ENCODE measurements at regions not wholly inside any gene's neighbourhood (a gene's known extent, or its start where the extent isn't known, plus 50 kb on each side); places are given as distances from the start of the nearest gene placed in this dataset.

DNA sequence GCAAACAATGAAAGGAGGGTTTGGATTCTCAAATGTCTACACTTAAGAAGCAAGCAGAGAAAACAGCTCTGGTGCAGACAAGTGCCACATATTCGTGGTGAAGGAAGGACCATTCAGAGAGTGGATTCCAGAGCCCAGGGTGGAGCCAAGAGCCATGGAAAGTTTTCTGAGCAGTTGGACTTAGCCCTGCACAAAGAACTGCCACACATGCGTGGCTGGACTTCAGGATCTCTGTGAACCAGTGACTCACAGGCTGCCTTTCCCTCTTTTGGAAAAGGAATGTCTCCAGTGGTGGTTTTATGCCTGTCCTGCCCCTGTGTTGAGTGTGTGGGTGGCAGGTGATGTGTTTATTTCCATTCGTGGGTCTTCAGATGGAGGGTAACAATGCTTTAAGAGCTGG lies 489.5 kb downstream of the CDH26 start (continued):
- TF ChIP-seq, protein P1, sequence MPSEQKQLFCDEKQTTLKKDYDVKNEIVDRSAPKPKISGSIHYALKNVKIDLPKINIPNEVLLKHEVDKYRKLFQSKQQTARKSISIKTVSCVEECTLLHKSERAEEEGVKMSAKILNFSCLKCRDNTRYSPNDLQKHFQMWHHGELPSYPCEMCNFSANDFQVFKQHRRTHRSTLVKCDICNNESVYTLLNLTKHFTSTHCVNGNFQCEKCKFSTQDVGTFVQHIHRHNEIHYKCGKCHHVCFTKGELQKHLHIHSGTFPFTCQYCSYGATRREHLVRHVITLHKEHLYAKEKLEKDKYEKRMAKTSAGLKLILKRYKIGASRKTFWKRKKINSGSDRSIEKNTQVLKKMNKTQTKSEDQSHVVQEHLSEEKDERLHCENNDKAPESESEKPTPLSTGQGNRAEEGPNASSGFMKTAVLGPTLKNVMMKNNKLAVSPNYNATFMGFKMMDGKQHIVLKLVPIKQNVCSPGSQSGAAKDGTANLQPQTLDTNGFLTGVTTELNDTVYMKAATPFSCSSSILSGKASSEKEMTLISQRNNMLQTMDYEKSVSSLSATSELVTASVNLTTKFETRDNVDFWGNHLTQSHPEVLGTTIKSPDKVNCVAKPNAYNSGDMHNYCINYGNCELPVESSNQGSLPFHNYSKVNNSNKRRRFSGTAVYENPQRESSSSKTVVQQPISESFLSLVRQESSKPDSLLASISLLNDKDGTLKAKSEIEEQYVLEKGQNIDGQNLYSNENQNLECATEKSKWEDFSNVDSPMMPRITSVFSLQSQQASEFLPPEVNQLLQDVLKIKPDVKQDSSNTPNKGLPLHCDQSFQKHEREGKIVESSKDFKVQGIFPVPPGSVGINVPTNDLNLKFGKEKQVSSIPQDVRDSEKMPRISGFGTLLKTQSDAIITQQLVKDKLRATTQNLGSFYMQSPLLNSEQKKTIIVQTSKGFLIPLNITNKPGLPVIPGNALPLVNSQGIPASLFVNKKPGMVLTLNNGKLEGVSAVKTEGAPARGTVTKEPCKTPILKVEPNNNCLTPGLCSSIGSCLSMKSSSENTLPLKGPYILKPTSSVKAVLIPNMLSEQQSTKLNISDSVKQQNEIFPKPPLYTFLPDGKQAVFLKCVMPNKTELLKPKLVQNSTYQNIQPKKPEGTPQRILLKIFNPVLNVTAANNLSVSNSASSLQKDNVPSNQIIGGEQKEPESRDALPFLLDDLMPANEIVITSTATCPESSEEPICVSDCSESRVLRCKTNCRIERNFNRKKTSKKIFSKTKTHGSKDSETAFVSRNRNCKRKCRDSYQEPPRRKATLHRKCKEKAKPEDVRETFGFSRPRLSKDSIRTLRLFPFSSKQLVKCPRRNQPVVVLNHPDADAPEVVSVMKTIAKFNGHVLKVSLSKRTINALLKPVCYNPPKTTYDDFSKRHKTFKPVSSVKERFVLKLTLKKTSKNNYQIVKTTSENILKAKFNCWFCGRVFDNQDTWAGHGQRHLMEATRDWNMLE (tag by site-specific recombination; conservative IDR thresholded peaks at IDR 0.05; ENCODE audit: low read depth) = no peak

DNA sequence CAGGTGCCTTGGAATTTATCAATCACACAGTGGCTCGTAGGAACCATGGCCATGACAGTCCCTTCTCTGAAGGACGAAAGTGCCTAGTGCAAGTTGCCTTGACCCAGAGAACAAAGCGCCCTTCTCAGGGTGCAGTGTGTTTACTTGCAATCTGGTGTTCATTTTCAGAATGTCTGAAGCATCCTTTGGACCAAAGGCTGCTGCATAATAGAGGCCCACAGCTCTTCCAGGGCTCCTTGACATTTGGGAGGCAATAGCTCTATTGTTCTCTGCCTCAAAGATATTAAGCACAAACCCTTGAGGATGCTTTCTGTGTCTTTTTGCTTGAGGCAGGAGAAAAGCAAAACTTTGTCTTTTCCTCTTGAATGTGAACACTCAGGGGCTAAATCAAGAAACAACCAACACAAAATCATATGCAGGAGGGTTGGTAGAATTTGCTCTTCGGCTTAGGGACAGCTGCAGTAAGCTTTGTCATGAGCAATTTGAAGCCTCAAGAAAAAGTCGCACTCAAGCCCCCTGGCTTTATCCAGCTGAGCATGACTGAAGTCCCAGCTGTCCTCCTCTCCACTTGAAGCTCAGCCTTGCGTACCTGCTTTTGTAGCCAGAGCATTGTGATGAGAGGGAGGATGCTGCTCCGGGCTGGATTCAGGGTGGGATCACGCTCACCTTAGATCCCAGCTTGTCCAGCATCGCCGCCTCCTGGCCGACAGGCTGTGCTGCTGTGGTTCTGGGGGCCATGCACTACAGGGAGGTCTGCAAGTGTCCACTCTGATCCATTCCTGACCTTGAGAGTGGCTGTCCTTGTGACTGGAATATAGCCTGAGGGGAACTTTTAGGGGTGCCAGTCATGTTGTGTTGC lies 495.4 kb downstream of the CDH26 start:
- H3K27ac ChIP-seq (ENCODE audit: extremely low read depth, low read depth, low read length) = no peak overlapping the region
- no peaks in the 10 kb centered on the region for H3K9me3 ChIP-seq (ENCODE audit: control insufficient read depth, insufficient read depth, low read depth, low read length)
- ChIA-PET CTCF (interaction anchor here (0.5 kb wide), 1 partner anchor 66 kb away, joined by 3 read pairs; no protein-coding TSS in a partner anchor), POLR2A (no interaction called here)
- H3K4me1 ChIP-seq (ENCODE audit: control insufficient read depth, insufficient read depth, low read length) = no peaks in the 10 kb centered on the region
- no peaks in the 10 kb centered on the region for H3K36me3 ChIP-seq (ENCODE audit: control insufficient read depth in 2 of 2, insufficient read depth in 1 of 2, low read length in 2 of 2)
- no peak overlapping the region for H3K4me3 ChIP-seq (ENCODE audit: low read depth, low read length)
- TF ChIP-seq, protein P2, sequence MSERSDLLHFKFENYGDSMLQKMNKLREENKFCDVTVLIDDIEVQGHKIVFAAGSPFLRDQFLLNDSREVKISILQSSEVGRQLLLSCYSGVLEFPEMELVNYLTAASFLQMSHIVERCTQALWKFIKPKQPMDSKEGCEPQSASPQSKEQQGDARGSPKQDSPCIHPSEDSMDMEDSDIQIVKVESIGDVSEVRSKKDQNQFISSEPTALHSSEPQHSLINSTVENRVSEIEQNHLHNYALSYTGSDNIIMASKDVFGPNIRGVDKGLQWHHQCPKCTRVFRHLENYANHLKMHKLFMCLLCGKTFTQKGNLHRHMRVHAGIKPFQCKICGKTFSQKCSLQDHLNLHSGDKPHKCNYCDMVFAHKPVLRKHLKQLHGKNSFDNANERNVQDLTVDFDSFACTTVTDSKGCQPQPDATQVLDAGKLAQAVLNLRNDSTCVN (tag by site-specific recombination; optimal IDR thresholded peaks at IDR 0.05) = no peak
- TF ChIP-seq, protein P3, sequence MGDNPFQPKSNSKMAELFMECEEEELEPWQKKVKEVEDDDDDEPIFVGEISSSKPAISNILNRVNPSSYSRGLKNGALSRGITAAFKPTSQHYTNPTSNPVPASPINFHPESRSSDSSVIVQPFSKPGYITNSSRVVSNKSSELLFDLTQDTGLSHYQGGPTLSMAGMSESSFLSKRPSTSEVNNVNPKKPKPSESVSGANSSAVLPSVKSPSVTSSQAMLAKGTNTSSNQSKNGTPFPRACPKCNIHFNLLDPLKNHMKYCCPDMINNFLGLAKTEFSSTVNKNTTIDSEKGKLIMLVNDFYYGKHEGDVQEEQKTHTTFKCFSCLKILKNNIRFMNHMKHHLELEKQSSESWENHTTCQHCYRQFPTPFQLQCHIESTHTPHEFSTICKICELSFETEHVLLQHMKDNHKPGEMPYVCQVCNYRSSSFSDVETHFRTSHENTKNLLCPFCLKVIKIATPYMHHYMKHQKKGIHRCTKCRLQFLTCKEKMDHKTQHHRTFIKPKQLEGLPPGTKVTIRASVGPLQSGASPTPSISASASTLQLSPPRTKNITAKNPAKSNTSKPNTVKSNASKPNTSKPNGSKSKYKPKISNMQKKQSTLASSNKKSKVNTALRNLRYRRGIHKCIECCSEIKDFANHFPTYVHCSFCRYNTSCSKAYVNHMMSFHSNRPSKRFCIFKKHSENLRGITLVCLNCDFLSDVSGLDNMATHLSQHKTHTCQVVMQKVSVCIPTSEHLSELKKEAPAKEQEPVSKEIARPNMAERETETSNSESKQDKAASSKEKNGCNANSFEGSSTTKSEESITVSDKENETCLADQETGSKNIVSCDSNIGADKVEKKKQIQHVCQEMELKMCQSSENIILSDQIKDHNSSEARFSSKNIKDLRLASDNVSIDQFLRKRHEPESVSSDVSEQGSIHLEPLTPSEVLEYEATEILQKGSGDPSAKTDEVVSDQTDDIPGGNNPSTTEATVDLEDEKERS (tag by site-specific recombination; IDR thresholded peaks at IDR 0.05) = no peak
- no peak for TF ChIP-seq ZBTB1 (tag by site-specific recombination; IDR thresholded peaks at IDR 0.05)
- TF ChIP-seq, protein P4, sequence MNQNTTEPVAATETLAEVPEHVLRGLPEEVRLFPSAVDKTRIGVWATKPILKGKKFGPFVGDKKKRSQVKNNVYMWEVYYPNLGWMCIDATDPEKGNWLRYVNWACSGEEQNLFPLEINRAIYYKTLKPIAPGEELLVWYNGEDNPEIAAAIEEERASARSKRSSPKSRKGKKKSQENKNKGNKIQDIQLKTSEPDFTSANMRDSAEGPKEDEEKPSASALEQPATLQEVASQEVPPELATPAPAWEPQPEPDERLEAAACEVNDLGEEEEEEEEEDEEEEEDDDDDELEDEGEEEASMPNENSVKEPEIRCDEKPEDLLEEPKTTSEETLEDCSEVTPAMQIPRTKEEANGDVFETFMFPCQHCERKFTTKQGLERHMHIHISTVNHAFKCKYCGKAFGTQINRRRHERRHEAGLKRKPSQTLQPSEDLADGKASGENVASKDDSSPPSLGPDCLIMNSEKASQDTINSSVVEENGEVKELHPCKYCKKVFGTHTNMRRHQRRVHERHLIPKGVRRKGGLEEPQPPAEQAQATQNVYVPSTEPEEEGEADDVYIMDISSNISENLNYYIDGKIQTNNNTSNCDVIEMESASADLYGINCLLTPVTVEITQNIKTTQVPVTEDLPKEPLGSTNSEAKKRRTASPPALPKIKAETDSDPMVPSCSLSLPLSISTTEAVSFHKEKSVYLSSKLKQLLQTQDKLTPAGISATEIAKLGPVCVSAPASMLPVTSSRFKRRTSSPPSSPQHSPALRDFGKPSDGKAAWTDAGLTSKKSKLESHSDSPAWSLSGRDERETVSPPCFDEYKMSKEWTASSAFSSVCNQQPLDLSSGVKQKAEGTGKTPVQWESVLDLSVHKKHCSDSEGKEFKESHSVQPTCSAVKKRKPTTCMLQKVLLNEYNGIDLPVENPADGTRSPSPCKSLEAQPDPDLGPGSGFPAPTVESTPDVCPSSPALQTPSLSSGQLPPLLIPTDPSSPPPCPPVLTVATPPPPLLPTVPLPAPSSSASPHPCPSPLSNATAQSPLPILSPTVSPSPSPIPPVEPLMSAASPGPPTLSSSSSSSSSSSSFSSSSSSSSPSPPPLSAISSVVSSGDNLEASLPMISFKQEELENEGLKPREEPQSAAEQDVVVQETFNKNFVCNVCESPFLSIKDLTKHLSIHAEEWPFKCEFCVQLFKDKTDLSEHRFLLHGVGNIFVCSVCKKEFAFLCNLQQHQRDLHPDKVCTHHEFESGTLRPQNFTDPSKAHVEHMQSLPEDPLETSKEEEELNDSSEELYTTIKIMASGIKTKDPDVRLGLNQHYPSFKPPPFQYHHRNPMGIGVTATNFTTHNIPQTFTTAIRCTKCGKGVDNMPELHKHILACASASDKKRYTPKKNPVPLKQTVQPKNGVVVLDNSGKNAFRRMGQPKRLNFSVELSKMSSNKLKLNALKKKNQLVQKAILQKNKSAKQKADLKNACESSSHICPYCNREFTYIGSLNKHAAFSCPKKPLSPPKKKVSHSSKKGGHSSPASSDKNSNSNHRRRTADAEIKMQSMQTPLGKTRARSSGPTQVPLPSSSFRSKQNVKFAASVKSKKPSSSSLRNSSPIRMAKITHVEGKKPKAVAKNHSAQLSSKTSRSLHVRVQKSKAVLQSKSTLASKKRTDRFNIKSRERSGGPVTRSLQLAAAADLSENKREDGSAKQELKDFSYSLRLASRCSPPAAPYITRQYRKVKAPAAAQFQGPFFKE (tag by site-specific recombination; IDR thresholded peaks at IDR 0.05; ENCODE audit: borderline replicate concordance) = no peak
- no peak for TF ChIP-seq ZNF626 (tag by site-specific recombination; IDR thresholded peaks at IDR 0.05)
- TF ChIP-seq ZNF837 (tag by site-specific recombination; IDR thresholded peaks at IDR 0.05) = no peak
- TF ChIP-seq, protein P5, sequence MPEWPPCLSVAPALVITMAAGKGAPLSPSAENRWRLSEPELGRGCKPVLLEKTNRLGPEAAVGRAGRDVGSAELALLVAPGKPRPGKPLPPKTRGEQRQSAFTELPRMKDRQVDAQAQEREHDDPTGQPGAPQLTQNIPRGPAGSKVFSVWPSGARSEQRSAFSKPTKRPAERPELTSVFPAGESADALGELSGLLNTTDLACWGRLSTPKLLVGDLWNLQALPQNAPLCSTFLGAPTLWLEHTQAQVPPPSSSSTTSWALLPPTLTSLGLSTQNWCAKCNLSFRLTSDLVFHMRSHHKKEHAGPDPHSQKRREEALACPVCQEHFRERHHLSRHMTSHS (tag by site-specific recombination; IDR thresholded peaks at IDR 0.05) = no peak
- no peak for TF ChIP-seq ZNF138 (tag by site-specific recombination; IDR thresholded peaks at IDR 0.05; ENCODE audit: borderline replicate concordance)
- TF ChIP-seq ZNF366 (tag by site-specific recombination; conservative IDR thresholded peaks at IDR 0.05) = no peak
- TF ChIP-seq, protein P6, sequence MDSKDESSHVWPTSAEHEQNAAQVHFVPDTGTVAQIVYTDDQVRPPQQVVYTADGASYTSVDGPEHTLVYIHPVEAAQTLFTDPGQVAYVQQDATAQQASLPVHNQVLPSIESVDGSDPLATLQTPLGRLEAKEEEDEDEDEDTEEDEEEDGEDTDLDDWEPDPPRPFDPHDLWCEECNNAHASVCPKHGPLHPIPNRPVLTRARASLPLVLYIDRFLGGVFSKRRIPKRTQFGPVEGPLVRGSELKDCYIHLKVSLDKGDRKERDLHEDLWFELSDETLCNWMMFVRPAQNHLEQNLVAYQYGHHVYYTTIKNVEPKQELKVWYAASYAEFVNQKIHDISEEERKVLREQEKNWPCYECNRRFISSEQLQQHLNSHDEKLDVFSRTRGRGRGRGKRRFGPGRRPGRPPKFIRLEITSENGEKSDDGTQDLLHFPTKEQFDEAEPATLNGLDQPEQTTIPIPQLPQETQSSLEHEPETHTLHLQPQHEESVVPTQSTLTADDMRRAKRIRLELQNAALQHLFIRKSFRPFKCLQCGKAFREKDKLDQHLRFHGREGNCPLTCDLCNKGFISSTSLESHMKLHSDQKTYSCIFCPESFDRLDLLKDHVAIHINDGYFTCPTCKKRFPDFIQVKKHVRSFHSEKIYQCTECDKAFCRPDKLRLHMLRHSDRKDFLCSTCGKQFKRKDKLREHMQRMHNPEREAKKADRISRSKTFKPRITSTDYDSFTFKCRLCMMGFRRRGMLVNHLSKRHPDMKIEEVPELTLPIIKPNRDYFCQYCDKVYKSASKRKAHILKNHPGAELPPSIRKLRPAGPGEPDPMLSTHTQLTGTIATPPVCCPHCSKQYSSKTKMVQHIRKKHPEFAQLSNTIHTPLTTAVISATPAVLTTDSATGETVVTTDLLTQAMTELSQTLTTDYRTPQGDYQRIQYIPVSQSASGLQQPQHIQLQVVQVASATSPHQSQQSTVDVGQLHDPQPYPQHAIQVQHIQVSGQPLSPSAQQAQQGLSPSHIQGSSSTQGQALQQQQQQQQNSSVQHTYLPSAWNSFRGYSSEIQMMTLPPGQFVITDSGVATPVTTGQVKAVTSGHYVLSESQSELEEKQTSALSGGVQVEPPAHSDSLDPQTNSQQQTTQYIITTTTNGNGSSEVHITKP (tag by site-specific recombination; IDR thresholded peaks at IDR 0.05) = no peak
- TF ChIP-seq ZNF140 (tag by site-specific recombination; IDR thresholded peaks at IDR 0.05) = no peak
- TF ChIP-seq OSR2 (tag by site-specific recombination; IDR thresholded peaks at IDR 0.05) = no peak

All from HEK293 (cell line).